Testis (tissue), 2 donors: ENCODE measurements at regions not wholly inside any gene's neighbourhood (a gene's known extent, or its start where the extent isn't known, plus 50 kb on each side); places are given as distances from the start of the nearest gene placed in this dataset.

Experiments
- POLR2A ChIP-seq: fragments of 450-650 bp; IDR thresholded peaks from one replicate; pipeline ENCODE4 v1.6.1; 2017; ENCODE audit warnings: antibody characterized with exemption, mild to moderate bottlenecking, moderate library complexity
- TF ChIP-seq, protein P1 (sequence below), 3 experiments: fragments of 450-650 bp in 2 of 3; fragments of 200-600 bp in 1 of 3; sonication (generic) in 1 of 3; IDR thresholded peaks; one replicate each; pipeline ENCODE4 v1.5.1; 2016 to 2019; ENCODE audit warnings: antibody characterized with exemption in 3 of 3, mild to moderate bottlenecking in 2 of 3, moderate library complexity in 1 of 3

DNA sequence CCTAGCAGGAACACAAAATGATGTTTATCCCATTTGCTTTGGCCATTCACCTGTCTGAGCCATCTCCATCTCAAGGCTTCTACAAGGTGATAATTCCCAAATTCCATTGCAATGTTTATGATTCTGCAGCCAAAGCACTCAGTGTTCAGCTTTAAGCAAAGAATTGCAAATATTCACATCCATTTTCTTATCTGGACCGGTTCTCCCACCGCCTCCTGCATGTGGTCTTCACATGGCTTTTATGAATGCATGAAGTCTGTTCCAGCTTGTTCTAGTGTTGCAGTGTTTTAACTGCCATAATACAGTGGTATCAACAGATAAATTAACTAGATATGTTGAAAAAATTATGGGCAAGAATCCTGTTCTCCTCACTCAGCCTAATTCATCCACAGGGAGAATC lies 443.0 kb upstream of the KLF4 start:
- TF ChIP-seq POLR2A, result no peak
- TF ChIP-seq, protein P1, sequence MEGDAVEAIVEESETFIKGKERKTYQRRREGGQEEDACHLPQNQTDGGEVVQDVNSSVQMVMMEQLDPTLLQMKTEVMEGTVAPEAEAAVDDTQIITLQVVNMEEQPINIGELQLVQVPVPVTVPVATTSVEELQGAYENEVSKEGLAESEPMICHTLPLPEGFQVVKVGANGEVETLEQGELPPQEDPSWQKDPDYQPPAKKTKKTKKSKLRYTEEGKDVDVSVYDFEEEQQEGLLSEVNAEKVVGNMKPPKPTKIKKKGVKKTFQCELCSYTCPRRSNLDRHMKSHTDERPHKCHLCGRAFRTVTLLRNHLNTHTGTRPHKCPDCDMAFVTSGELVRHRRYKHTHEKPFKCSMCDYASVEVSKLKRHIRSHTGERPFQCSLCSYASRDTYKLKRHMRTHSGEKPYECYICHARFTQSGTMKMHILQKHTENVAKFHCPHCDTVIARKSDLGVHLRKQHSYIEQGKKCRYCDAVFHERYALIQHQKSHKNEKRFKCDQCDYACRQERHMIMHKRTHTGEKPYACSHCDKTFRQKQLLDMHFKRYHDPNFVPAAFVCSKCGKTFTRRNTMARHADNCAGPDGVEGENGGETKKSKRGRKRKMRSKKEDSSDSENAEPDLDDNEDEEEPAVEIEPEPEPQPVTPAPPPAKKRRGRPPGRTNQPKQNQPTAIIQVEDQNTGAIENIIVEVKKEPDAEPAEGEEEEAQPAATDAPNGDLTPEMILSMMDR (IDR thresholded peaks at IDR 0.05), result no peak
